Endothelial cell of umbilical vein (primary cell): ENCODE measurements at regions not wholly inside any gene's neighbourhood (a gene's known extent, or its start where the extent isn't known, plus 50 kb on each side); places are given as distances from the start of the nearest gene placed in this dataset.

Source experiments
- BruUV-seq: library from RNA; stranded (reverse); fragments of 400-500 nt; replicated peaks from 2 replicates; lab custom pipeline; 2021; lab: Mats Ljungman, UMichigan
- CTCF ChIA-PET: fragments of 300-600, 350-600 bp; sonication (Branson Sonifier 250); formaldehyde crosslinking; loops from one replicate; lab custom pipeline; 2021; ENCODE audit warnings: antibody characterized with exemption, inconsistent platforms; lab: Charles Lee
- POLR2A ChIA-PET: fragments of 300-600, 350-600 bp; sonication (Branson Sonifier 250); formaldehyde crosslinking; loops from one replicate; lab custom pipeline; 2021; ENCODE audit warnings: antibody characterized with exemption, inconsistent platforms; lab: Charles Lee
- DNase-seq: peaks from one replicate; pipeline ENCODE4 v3.0.0-alpha.2; 2011; ENCODE audit warnings: low read depth, low spot score
- FAIRE-seq: peaks from 2 replicates; lab custom pipeline; 2011; peaks lifted over from hg19 to GRCh38; lab: Jason Lieb, UNC
- H2AFZ ChIP-seq: 2 replicates; pipeline ENCODE4 v1.6.0; 2012; ENCODE audit warnings: low read depth, low read length, control low read depth, inconsistent platforms
- H3K27ac ChIP-seq: 2 replicates; pipeline ENCODE4 v1.5.1; 2011; ENCODE audit warnings: low read depth, mild to moderate bottlenecking, control low read depth, low read length, moderate library complexity; ENCODE audit not compliant: insufficient read depth
- H3K27me3 ChIP-seq, 2 experiments: 2 replicates each; pipeline versions ENCODE4 v1.6.0 to v1.6.1; 2011; ENCODE audit warnings: low read length in 2 of 2, mixed read lengths in 1 of 2; ENCODE audit not compliant: control insufficient read depth in 2 of 2, insufficient read depth in 2 of 2
- H3K36me3 ChIP-seq, 2 experiments: 2 replicates in 1 of 2; 3 replicates in 1 of 2; pipeline ENCODE4 v1.5.1; 2011; ENCODE audit warnings: low read length in 2 of 2, mild to moderate bottlenecking in 1 of 2, moderate library complexity in 1 of 2; ENCODE audit not compliant: control insufficient read depth in 2 of 2, insufficient read depth in 2 of 2; ENCODE audit errors: extremely low read depth in 1 of 2
- H3K4me1 ChIP-seq: 3 replicates; pipeline ENCODE4 v1.5.1; 2011; ENCODE audit warnings: mild to moderate bottlenecking, low read length; ENCODE audit not compliant: control insufficient read depth, insufficient read depth; ENCODE audit errors: extremely low read depth
- H3K4me2 ChIP-seq: 2 replicates; pipeline ENCODE4 v1.6.1; 2011; ENCODE audit warnings: low read length, control low read depth, mixed read lengths; ENCODE audit not compliant: insufficient read depth
- H3K4me3 ChIP-seq, 3 experiments: fragments of 200-600 bp in 1 of 3; sonication (generic), shearing (Covaris generic) in 1 of 3; replicated peaks in 1 of 3; 2 replicates each; pipeline ENCODE4 v1.5.1; 2011 to 2016; ENCODE audit warnings: control low read depth in 3 of 3, low read length in 3 of 3, mild to moderate bottlenecking in 2 of 3, inconsistent platforms in 1 of 3, low read depth in 1 of 3, moderate library complexity in 1 of 3; ENCODE audit not compliant: insufficient read depth in 1 of 3
- H3K79me2 ChIP-seq: 2 replicates; pipeline ENCODE4 v1.6.0; 2012; ENCODE audit warnings: low read length, inconsistent platforms; ENCODE audit not compliant: control insufficient read depth, insufficient read depth
- H3K9ac ChIP-seq: replicated peaks from 2 replicates; pipeline ENCODE3; 2011; ENCODE audit warnings: low read length, control low read depth; ENCODE audit not compliant: insufficient read depth; ENCODE audit errors: extremely low read depth
- H3K9me1 ChIP-seq: replicated peaks from 3 replicates; pipeline ENCODE4 v1.6.0; 2011; ENCODE audit warnings: mild to moderate bottlenecking, low read length; ENCODE audit not compliant: control insufficient read depth, insufficient read depth; ENCODE audit errors: extremely low read depth
- H3K9me3 ChIP-seq: replicated peaks from 2 replicates; pipeline ENCODE4 v1.5.1; 2012; ENCODE audit warnings: low read length, inconsistent platforms; ENCODE audit not compliant: control insufficient read depth, insufficient read depth
- H4K20me1 ChIP-seq: replicated peaks from 2 replicates; pipeline ENCODE3; 2011; ENCODE audit warnings: mild to moderate bottlenecking, low read length; ENCODE audit not compliant: control insufficient read depth, insufficient read depth; ENCODE audit errors: extremely low read depth
- EZH2 ChIP-seq: IDR thresholded peaks from 2 replicates; pipeline ENCODE4 v1.6.1; 2012; ENCODE audit warnings: borderline replicate concordance, low read depth, mild to moderate bottlenecking, moderate library complexity, low read length, inconsistent platforms; ENCODE audit not compliant: severe bottlenecking
- FOS ChIP-seq: IDR thresholded peaks from 2 replicates; pipeline ENCODE4 v1.6.1; 2011; ENCODE audit warnings: mild to moderate bottlenecking, low read length, moderate library complexity, borderline replicate concordance; ENCODE audit not compliant: insufficient read depth
- GATA2 ChIP-seq: IDR thresholded peaks from 2 replicates; pipeline ENCODE4 v1.7.0; 2011; ENCODE audit warnings: low read depth, mild to moderate bottlenecking, moderate library complexity, mixed read lengths, low read length; ENCODE audit not compliant: insufficient read length, insufficient read depth
- JUN ChIP-seq: IDR thresholded peaks from 2 replicates; pipeline ENCODE4 v1.6.1; 2011; ENCODE audit warnings: borderline replicate concordance, low read depth; ENCODE audit not compliant: insufficient read length, insufficient read depth
- MYC ChIP-seq: IDR thresholded peaks from one replicate; pipeline ENCODE4 v1.6.1; 2011; ENCODE audit warnings: mild to moderate bottlenecking, low read depth, low read length
- POLR2A ChIP-seq: IDR thresholded peaks from 2 replicates; pipeline ENCODE4 v1.6.1; 2012; ENCODE audit warnings: low read depth, mild to moderate bottlenecking, control low read depth, low read length
- POLR2AphosphoS5 ChIP-seq: IDR thresholded peaks from 2 replicates; pipeline ENCODE4 v1.6.1; 2012; ENCODE audit warnings: low read depth, mild to moderate bottlenecking, control low read depth, low read length, moderate library complexity; ENCODE audit not compliant: insufficient read depth
- dilution Hi-C: fragments of 300-500 bp; cut with MboI; formaldehyde crosslinking; loops from one replicate; pipeline ENCODE4 v1.15.0; 2019; ENCODE audit warnings: low sequenced_read_pairs; ENCODE audit not compliant: extremely low pct_ligation_motif_present
- intact Hi-C: fragments of 100-400 bp; cut with micrococcal nuclease; formaldehyde crosslinking; loops from one replicate; pipeline ENCODE4 v1.10.0; 2022
- TF ChIP-seq, protein P1 (sequence below): IDR thresholded peaks from 2 replicates; pipeline ENCODE4 v1.6.1; 2011; ENCODE audit not compliant: insufficient read depth, insufficient read length
- TF ChIP-seq, protein P2 (sequence below), 2 donors: IDR thresholded peaks; 1 replicate in 1 of 2; 2 replicates in 1 of 2; pipeline ENCODE4 v1.5.1; 2011; ENCODE audit warnings: low read length in 2 of 2, mild to moderate bottlenecking in 2 of 2, moderate library complexity in 2 of 2, control low read depth in 1 of 2, inconsistent platforms in 1 of 2, low read depth in 1 of 2; ENCODE audit not compliant: insufficient read depth in 1 of 2; ENCODE audit errors: extremely low read depth in 1 of 2

DNA sequence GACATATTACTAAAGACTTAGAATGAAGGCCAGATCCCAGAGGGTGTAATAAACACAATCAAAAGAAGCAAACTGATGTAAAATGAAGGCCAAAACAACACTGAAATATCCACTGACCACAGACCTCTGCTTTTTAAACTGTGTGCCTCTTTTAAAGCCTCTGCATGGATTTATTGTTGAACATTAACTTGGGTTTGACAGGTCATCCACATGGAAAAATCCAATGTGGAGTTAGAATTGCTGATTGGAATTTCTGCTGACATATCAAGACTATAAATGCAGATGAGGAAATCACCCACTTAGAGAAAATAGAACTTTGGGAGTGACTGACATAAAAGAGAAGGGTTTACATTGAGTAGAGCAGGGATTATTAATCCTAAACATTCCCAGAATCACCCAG is 853.9 kb upstream of the RAG2 start:
- no TSS peak for BruUV-seq
- dilution Hi-C loops, result no loop called here
- FAIRE-seq, result no peak

More for the DNA sequence above, 853.9 kb upstream of the RAG2 start:
- Histone ChIP-seq H3K9me1 (no peaks in the 10 kb centered on the region), H4K20me1 (no peaks in the 10 kb centered on the region), H3K79me2 (no peaks in the 10 kb centered on the region), H3K4me2 (no peak overlapping the region), H3K36me3 (no peaks in the 10 kb centered on the region), H3K9ac (no peak overlapping the region), H2AFZ (no peak overlapping the region), H3K4me1 (no peaks in the 10 kb centered on the region), H3K4me3 (no peak overlapping the region), H3K27ac (no peak overlapping the region), H3K27me3 (no peaks in the 10 kb centered on the region), H3K9me3 (no peaks in the 10 kb centered on the region)
- ChIA-PET POLR2A (no interaction called here), CTCF (interaction anchor here (0.7 kb wide), 1 partner anchor 1339 kb away, joined by 3 read pairs; no protein-coding TSS in a partner anchor)
- no peak for TF ChIP-seq EZH2
- no peak for TF ChIP-seq JUN
- no peak for TF ChIP-seq POLR2A
- no peak for TF ChIP-seq MYC
- TF ChIP-seq, protein P1, sequence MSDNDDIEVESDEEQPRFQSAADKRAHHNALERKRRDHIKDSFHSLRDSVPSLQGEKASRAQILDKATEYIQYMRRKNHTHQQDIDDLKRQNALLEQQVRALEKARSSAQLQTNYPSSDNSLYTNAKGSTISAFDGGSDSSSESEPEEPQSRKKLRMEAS, result no peak
- TF ChIP-seq POLR2AphosphoS5, result no peak
- TF ChIP-seq, protein P2, sequence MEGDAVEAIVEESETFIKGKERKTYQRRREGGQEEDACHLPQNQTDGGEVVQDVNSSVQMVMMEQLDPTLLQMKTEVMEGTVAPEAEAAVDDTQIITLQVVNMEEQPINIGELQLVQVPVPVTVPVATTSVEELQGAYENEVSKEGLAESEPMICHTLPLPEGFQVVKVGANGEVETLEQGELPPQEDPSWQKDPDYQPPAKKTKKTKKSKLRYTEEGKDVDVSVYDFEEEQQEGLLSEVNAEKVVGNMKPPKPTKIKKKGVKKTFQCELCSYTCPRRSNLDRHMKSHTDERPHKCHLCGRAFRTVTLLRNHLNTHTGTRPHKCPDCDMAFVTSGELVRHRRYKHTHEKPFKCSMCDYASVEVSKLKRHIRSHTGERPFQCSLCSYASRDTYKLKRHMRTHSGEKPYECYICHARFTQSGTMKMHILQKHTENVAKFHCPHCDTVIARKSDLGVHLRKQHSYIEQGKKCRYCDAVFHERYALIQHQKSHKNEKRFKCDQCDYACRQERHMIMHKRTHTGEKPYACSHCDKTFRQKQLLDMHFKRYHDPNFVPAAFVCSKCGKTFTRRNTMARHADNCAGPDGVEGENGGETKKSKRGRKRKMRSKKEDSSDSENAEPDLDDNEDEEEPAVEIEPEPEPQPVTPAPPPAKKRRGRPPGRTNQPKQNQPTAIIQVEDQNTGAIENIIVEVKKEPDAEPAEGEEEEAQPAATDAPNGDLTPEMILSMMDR (IDR thresholded peaks at IDR 0.05; ENCODE audit: extremely low read depth in 1 of 2, insufficient read depth in 1 of 2, low read depth in 1 of 2, low read length in 2 of 2), result no peak
- TF ChIP-seq GATA2, result no peak
- TF ChIP-seq FOS, result no peak
- DNase-seq, result no peak
- intact Hi-C loops, result no loop called here
